ENCODE measurements at regions not wholly inside any gene's neighbourhood (a gene's known extent, or its start where the extent isn't known, plus 50 kb on each side); places are given as distances from the start of the nearest gene placed in this dataset.

DNA sequence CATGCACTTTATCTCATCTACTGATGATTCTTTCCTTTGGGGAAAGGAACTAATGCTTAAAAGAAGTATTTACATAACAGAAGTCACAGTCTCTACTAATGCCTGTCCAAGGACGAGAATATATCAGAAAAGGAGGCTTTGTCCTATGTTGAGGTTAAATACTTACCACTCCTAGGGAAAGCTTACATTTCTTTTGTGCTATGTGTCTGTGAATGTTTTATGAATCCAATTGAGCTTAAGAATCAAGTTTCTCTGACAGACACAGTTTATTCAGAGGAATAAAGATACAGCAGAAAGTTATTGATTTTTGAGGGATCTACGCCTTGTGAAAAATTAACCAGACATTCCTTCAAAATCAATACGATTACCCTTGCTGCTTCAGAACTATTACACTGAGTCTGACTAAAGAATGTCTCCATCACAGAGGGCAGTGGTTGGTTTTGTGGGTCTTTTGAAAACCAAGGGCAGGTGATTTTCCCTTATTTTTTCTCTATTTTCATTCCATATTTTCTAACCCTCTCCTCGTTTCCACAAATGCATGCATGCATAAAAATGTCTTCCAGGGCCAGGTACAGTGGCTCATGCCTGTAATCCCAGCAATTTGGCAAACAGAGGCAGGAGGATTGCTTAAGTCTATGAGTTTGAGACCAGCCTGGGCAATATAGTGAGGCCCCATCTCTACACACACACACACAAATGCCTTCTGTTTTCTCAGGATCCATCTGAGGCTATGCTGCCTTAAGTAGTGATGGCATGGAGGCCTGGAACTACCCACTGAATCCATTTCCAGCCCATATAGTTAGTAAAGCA, 1095.1 kb downstream of the GALC start:
- TF ChIP-seq, protein P1, sequence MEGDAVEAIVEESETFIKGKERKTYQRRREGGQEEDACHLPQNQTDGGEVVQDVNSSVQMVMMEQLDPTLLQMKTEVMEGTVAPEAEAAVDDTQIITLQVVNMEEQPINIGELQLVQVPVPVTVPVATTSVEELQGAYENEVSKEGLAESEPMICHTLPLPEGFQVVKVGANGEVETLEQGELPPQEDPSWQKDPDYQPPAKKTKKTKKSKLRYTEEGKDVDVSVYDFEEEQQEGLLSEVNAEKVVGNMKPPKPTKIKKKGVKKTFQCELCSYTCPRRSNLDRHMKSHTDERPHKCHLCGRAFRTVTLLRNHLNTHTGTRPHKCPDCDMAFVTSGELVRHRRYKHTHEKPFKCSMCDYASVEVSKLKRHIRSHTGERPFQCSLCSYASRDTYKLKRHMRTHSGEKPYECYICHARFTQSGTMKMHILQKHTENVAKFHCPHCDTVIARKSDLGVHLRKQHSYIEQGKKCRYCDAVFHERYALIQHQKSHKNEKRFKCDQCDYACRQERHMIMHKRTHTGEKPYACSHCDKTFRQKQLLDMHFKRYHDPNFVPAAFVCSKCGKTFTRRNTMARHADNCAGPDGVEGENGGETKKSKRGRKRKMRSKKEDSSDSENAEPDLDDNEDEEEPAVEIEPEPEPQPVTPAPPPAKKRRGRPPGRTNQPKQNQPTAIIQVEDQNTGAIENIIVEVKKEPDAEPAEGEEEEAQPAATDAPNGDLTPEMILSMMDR (conservative IDR thresholded peaks at IDR 0.05; ENCODE audit: low read depth, low read length) = no peak
- no peak overlapping the region for H3K4me3 ChIP-seq (ENCODE audit: low read depth, low read length)
- no peak for DNase-seq (ENCODE audit: low read depth)

GRCh38 chr14:86897224-86897623, 1095.8 kb downstream of the GALC start:
- H3K4me3 ChIP-seq (ENCODE audit: low read depth, low read length) = no peak overlapping the region
- no peak for DNase-seq (ENCODE audit: low read depth)
- TF ChIP-seq, protein P1 (conservative IDR thresholded peaks at IDR 0.05; ENCODE audit: low read depth, low read length) = no peak

DNA sequence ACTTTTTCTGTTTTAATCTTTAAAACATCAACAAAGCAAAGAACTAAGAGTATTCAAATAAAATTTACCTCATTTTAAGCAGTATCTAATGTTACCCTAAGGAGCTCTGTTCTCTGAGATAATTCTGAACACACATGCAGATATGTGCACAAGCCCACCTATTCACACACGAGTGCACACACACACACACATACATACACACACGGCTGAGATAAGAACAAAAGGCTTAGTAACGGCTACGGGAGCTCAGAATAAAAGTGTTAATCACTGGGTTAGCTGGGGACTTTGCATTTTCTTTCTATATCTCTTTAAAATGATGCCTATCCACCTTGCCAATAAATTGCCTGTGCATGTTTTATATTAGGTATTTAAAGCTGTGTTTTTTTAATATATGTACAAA, 1096.3 kb downstream of the GALC start:
- no peak for DNase-seq (ENCODE audit: low read depth)
- TF ChIP-seq, protein P1 (conservative IDR thresholded peaks at IDR 0.05; ENCODE audit: low read depth, low read length) = no peak
- no peak overlapping the region for H3K4me3 ChIP-seq (ENCODE audit: low read depth, low read length)

DNA sequence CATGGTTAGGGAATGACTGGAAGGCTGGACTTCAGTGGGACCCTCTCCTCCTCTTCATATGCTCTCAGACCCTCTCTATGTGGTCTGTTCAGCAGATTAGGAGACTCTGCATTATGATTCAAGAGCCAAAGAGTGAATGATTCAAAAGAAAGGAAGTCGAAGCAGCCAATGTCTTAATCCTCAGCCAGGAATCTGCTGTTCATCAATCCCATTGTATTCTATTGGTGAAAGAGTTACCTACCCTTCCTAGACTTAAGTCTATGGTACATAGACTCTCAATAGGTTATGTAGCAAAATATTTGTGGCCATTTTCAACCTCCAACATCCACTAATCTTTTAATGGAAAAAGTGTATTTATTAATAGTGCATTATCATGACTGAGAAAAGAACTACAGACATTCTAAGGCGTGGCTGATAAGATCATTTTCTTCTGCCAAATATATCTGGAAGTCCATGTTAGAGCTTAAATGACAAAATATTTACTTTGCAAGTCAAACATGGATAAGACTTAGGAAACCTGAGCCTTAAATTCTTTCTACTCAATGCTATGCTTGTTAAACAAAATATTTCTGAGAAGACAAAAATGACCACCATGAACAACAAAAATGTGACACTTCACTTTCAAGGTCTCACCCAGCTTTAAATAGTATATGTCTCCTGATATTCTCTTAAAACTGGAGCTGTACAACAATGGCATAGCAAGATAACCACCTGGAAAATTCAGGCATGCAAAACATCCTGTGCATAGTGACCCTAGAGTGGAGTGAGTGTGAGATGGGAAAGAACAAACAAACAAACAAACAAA, 1100.6 kb downstream of the GALC start:
- H3K4me3 ChIP-seq (ENCODE audit: low read depth, low read length) = no peak overlapping the region
- no peak for DNase-seq (ENCODE audit: low read depth)
- TF ChIP-seq, protein P1 (conservative IDR thresholded peaks at IDR 0.05; ENCODE audit: low read depth, low read length) = no peak

DNA sequence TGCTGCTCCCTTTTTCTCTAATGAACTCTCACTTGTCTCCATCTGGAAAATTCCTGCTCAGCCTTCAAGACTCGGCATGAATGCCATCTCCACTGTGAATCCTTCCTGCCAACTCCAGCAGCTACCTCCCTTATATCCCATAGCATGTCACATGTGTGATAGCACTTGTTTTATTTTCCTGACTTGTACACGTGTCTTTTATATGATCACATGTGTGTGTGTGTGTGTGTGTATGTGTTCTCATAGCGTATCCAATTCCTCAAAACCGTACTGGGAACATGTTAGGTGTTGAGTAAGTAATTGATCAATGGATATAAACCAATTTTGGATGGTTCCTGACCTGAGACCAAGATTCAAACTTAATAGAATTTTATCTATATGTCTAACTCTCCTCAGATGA, 1107.7 kb downstream of the GALC start:
- H3K4me3 ChIP-seq (ENCODE audit: low read depth, low read length) = no peak overlapping the region
- DNase-seq (ENCODE audit: low read depth) = no peak
- TF ChIP-seq, protein P1 (conservative IDR thresholded peaks at IDR 0.05; ENCODE audit: low read depth, low read length) = no peak

- TF ChIP-seq, protein P1 (conservative IDR thresholded peaks at IDR 0.05; ENCODE audit: low read depth, low read length) = no peak
- H3K4me3 ChIP-seq (ENCODE audit: low read depth, low read length) = no peak overlapping the region
- DNase-seq (ENCODE audit: low read depth) = no peak
Measured at GRCh38 chr14:86884498-86884897, 1108.5 kb downstream of the GALC start.
